ENCODE measurements at regions not wholly inside any gene's neighbourhood (a gene's known extent, or its start where the extent isn't known, plus 50 kb on each side); places are given as distances from the start of the nearest gene placed in this dataset.

- peaks cover 8% of the 10 kb centered on the region; the same call in 1 of the 2 replicates for H3K4me1 ChIP-seq (ENCODE audit: insufficient read depth)
- H3K4me2 ChIP-seq, result no peak overlapping the region
- no peak for DNase-seq (ENCODE audit: low spot score)
- peaks cover 32% of the 10 kb centered on the region for H3K36me3 Mint-ChIP-seq (ENCODE audit: low read depth)
- no peaks in the 10 kb centered on the region for H3K27me3 ChIP-seq (ENCODE audit: insufficient read depth)
- H3K4me3 Mint-ChIP-seq, result no peak overlapping the region
- H3K9me2 ChIP-seq (ENCODE audit: insufficient read depth), result peaks cover 2% of the 10 kb centered on the region; the same call in 1 of the 2 replicates
- no peak overlapping the region for H3K4me3 ChIP-seq
- peaks cover 36% of the 10 kb centered on the region for H3K9me3 Mint-ChIP-seq
- H3F3A ChIP-seq (replicated peaks; ENCODE audit: low read depth), result no peaks in the 10 kb centered on the region
- TF ChIP-seq ZNF462 (CRISPR knock-in tag; IDR thresholded peaks at IDR 0.05), result no peak
- no peak for TF ChIP-seq POLR2AphosphoS5 (IDR thresholded peaks at IDR 0.05; ENCODE audit: low read depth)
- no peak for TF ChIP-seq EZH2phosphoT487 (IDR thresholded peaks at IDR 0.05; ENCODE audit: unreplicated experiment)
- TF ChIP-seq CREB1 (CRISPR knock-in tag; IDR thresholded peaks at IDR 0.05; ENCODE audit: low read depth), result no peak
- TF ChIP-seq ZNF331 (CRISPR knock-in tag; IDR thresholded peaks at IDR 0.05; ENCODE audit: low read depth), result no peak
- no peak for TF ChIP-seq JUNB (IDR thresholded peaks at IDR 0.05; ENCODE audit: unreplicated experiment)
- TF ChIP-seq ETS1 (IDR thresholded peaks at IDR 0.05), result no peak
- no peak for TF ChIP-seq EZH2 (IDR thresholded peaks at IDR 0.05; ENCODE audit: low read depth, unreplicated experiment)
- TF ChIP-seq NANOG (IDR thresholded peaks at IDR 0.05; ENCODE audit: borderline replicate concordance), result no peak
- no peak for TF ChIP-seq ZNF114 (CRISPR knock-in tag; IDR thresholded peaks at IDR 0.05)
- H3K4me1 Mint-ChIP-seq, result no peaks in the 10 kb centered on the region; the same call in 2 of the 3 replicates
- H4K20me1 ChIP-seq (replicated peaks; ENCODE audit: insufficient read depth), result no peaks in the 10 kb centered on the region
- no peaks in the 10 kb centered on the region for H3K27me3 Mint-ChIP-seq (ENCODE audit: insufficient read depth, low read depth, poor library complexity)
- H3K79me2 ChIP-seq (replicated peaks; ENCODE audit: insufficient read depth), result no peaks in the 10 kb centered on the region
- no peak overlapping the region for H3K27ac ChIP-seq (ENCODE audit: low read depth)
- no peak overlapping the region for H3K27ac Mint-ChIP-seq
- H3K36me3 ChIP-seq (ENCODE audit: insufficient read depth), result 0 out of 2 replicates have a peak, but pooled peaks cover 15% of the 10 kb centered on the region
- no peak overlapping the region for H2AFZ ChIP-seq
- no peak for ATAC-seq
Observed at GRCh38 chr3:16739541-16740105, 134.4 kb upstream of the DAZL start.

All from GM23338 (cell line).